ENCODE measurements at regions not wholly inside any gene's neighbourhood (a gene's known extent, or its start where the extent isn't known, plus 50 kb on each side); places are given as distances from the start of the nearest gene placed in this dataset.

DNA sequence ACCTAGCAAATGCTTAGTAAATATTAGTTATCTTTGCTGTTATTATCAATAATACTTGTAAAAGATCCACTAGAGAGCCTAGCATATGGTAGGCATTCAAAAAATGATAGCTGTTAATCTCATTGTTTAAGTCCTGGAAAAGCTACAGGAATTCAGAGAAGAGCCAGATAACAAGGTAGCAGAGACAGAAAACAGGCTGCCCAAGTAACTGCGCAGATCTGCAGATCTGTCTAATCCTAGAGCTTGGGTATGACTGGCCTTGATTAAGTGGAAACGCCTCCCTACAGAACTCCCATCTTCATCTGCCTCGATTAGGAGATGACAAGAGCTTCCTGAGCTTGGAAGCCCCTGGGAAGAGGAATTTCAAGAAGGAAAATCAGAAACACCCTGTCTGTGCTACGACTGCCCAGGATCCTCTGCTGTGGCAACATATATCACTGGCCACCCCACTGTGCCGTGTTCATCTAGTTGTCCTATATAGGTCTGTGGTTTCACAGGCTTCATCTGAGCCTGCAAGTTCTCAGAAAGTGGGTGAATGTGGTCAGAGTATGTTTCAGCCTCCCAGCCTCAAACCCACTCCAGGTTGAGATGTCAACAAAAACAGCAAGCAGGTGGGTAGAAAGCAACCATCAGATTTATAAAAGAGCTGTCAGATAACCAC, 151.5 kb upstream of the PKDCC start:
- TF ChIP-seq, protein P1, sequence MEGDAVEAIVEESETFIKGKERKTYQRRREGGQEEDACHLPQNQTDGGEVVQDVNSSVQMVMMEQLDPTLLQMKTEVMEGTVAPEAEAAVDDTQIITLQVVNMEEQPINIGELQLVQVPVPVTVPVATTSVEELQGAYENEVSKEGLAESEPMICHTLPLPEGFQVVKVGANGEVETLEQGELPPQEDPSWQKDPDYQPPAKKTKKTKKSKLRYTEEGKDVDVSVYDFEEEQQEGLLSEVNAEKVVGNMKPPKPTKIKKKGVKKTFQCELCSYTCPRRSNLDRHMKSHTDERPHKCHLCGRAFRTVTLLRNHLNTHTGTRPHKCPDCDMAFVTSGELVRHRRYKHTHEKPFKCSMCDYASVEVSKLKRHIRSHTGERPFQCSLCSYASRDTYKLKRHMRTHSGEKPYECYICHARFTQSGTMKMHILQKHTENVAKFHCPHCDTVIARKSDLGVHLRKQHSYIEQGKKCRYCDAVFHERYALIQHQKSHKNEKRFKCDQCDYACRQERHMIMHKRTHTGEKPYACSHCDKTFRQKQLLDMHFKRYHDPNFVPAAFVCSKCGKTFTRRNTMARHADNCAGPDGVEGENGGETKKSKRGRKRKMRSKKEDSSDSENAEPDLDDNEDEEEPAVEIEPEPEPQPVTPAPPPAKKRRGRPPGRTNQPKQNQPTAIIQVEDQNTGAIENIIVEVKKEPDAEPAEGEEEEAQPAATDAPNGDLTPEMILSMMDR (IDR thresholded peaks at IDR 0.05; ENCODE audit: insufficient read depth, low read depth, low read length, missing control alignments): no peak
- no peak overlapping the region for H3K4me3 ChIP-seq (ENCODE audit: low read depth, low read length)
- DNase-seq (ENCODE audit: low read depth): peak; percentile 91

DNA sequence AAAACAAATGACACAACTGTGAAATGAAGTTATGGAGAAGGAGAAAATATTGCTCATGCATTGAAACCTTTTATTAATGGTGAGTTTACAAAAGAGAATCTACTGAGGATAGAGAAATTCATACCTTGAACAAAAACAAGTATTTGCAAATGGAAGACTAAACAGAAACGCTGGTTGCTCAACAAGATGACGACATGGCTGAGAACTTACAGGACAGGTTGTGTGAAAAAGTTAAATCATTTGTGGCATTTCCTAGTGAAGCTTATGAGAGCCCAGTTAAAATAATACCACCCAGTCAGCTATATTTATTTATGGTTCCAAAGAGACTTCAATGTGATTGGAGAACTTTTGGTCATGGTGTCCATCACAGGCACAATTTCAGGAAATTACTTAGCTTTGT, 148.6 kb upstream of the PKDCC start:
- no peak for DNase-seq (ENCODE audit: low read depth)
- no peak overlapping the region for H3K4me3 ChIP-seq (ENCODE audit: low read depth, low read length)
- TF ChIP-seq, protein P1 (IDR thresholded peaks at IDR 0.05; ENCODE audit: insufficient read depth, low read depth, low read length, missing control alignments): no peak

DNA sequence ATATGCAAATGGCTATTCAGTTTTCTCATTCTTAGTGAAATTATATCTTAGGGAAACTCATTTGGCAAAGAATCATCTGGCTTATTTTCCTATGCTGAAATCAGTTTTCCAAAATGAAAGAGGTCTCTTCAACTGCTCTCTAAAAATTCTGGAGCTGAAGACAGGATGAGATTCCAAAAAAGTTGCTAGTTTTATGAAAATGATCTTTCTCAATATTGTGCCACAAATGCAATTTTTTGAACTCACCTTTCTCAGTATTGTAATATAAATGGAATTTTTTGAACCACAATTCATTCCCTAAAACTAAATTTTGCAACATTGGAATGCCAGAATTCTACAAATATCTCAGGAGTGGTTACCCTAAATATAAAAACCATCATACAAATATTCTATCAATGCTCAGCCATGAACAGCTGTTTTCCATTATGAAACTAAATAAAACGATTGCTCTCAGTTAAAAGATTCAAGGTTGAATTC, 147.7 kb upstream of the PKDCC start:
- DNase-seq (ENCODE audit: low read depth): no peak
- TF ChIP-seq, protein P1 (IDR thresholded peaks at IDR 0.05; ENCODE audit: insufficient read depth, low read depth, low read length, missing control alignments): no peak
- H3K4me3 ChIP-seq (ENCODE audit: low read depth, low read length): no peak overlapping the region

DNA sequence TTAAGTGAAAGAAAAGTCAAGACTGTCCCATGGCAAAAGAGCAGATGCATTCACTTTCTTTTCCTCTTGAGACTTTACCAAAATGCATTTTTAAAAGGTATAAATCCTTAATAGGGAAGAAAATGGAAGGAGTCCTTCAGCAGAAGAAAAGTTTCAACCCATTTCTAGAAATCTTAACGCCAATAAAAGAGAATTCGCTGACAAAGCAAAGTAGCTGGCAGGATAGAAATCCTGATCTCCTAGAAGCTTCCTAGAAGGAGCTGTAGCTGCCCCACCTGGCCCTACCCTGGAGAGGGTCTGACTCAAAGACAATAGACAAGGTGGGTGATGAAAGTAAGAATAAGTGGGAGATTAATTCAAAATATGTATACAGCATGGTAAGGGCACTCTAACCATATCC, 144.9 kb upstream of the PKDCC start:
- DNase-seq (ENCODE audit: low read depth): no peak
- TF ChIP-seq, protein P1 (IDR thresholded peaks at IDR 0.05; ENCODE audit: insufficient read depth, low read depth, low read length, missing control alignments): no peak
- no peak overlapping the region for H3K4me3 ChIP-seq (ENCODE audit: low read depth, low read length)

DNA sequence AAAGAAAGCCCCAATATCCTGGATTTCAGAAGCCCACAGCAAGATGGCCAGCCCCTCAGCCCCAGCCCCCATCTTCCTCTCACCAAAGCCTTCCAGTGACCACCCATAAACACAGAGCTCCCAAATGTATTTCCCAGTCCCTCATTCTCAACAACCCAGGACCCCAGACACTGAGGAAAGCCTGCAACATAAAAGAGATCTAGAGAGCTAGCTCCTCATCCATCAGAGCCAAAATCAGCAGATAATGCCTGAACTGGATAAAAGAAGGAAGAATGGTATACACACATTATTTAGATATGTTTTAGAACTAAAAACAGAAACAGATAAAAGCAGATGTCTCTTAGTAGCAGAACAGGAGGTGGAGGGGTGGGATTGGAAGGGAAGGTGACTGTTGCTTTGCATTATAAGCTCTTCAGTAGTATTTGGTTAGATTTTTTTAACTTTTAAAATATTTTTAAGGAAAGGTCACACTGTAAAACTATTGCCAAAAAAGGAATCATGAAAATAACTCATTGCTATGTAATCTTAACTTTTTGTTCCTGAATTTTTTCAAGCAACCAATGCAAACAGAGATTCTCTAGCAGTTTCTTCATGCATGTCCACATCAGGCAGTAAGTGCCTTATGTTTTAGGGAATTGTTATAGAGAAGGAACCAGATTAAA, 144.2 kb upstream of the PKDCC start:
- no peak for DNase-seq (ENCODE audit: low read depth)
- no peak overlapping the region for H3K4me3 ChIP-seq (ENCODE audit: low read depth, low read length)
- TF ChIP-seq, protein P1 (IDR thresholded peaks at IDR 0.05; ENCODE audit: insufficient read depth, low read depth, low read length, missing control alignments): no peak

DNA sequence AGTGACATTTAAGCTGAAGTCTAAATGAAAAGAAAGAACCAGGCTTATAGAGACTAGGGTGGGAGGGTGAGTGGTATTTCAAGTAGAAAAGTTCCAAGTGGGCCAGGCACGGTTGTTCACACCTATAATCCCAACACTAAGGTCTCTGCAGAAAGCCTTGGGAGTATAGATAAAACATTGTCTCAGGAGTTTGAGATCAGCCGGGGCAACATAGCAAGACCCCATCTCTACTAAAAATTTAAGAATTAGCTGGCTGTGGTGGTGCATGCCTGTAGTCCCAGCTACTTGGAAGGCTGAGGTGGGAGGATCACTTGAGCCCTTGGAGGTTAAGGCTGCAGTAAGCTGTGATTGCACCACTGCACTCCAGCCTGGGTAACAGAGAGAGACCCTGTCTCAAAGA, 143.4 kb upstream of the PKDCC start:
- DNase-seq (ENCODE audit: low read depth): no peak
- TF ChIP-seq, protein P1 (IDR thresholded peaks at IDR 0.05; ENCODE audit: insufficient read depth, low read depth, low read length, missing control alignments): no peak
- no peak overlapping the region for H3K4me3 ChIP-seq (ENCODE audit: low read depth, low read length)

Data from GM12865 (cell line).